IPS DF 4.7 (cell line): ENCODE measurements at regions not wholly inside any gene's neighbourhood (a gene's known extent, or its start where the extent isn't known, plus 50 kb on each side); places are given as distances from the start of the nearest gene placed in this dataset.

ENCODE experiments used
- DNase-seq: peaks from one replicate; pipeline ENCODE4 v3.0.0-alpha.2; 2013; ENCODE audit warnings: low spot score; ENCODE audit errors: extremely low read depth

DNA sequence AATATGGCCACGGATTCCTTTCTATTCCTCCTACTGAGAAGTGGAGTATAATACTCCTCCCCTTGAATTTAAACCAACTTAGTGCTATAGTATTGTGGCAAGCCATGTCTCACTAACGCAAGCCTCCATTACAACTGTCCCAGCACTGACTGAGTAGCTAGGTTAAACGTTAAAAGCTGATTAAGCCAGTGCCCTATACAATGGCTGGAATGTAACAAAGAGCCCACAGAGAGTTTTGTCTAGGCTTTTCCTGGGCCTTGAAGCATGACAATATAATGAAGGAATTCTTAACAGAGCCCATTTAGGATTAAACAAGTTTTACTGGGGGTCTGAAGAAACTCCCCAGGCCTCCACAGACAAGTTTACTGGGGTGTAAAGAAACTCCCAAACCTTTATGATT, 254.5 kb upstream of the DACH1 start:
- DNase-seq, result no peak

DNA sequence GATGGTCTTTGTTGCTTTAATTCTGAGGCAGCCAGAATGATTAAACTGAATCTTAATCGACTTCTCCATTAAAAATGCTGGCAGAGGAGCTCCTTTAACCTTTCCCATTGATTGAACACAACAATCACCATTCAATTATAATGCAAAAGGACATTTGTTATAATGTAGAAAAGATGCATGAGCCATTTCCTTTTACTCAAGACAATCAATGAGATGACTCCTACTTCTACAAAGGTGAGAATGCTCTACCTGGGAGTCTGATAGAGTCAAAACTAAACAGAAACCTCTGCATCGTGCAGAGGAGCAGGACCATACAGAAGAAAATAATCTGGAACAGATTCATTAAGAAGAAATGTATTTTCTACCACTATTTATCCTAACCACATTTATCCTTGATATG, 253.6 kb upstream of the DACH1 start:
- no peak for DNase-seq

- no peak for DNase-seq
Measured at GRCh38 chr13:72113931-72114330, 246.9 kb upstream of the DACH1 start.

GRCh38 chr13:72113076-72113475, 246.1 kb upstream of the DACH1 start:
- no peak for DNase-seq

DNA sequence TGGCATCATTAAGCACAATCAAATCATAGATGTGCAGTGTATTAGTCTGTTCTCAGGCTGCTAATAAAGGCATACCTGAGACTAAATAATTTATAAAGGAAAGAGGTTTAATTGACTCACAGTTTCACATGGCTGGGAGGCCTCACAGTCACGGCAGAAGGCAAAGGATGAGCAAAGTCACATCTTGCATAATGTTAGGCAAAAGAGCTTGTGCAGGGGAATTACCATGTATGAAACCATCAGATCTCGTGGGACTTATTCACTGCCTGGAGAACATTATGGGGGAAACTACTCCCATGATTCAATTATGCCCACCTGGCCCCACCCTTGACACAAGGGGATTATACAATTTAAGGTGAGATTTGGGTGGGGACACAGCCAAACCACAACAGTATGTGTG, 245.2 kb upstream of the DACH1 start:
- DNase-seq, result no peak

GRCh38 chr13:72109863-72110262, 242.9 kb upstream of the DACH1 start:
- DNase-seq, result no peak

DNA sequence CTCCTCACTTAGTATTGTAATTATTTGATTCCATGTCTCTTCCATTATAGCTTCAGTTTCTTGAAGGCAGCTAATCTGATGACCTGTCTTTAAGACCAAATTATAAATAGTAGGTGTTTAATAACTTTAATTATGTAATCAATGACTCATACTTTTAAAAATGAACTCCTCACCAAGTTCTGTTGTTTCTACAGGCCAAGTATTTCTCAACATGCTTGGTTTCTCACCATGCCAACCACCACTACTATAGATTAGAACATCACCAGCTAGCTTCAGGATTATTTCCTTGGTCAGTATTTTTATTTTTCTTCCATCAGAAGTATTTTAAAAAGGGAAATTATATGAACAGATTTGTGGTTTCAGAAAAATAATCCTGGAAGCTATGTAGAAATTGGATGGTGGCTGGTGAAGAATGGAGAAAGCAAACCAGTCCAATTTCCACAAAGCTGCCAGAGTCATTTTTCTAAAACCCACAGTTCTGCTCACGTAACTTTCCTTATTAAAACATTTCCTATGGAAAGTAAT, 237.7 kb upstream of the DACH1 start:
- DNase-seq, result no peak

DNA sequence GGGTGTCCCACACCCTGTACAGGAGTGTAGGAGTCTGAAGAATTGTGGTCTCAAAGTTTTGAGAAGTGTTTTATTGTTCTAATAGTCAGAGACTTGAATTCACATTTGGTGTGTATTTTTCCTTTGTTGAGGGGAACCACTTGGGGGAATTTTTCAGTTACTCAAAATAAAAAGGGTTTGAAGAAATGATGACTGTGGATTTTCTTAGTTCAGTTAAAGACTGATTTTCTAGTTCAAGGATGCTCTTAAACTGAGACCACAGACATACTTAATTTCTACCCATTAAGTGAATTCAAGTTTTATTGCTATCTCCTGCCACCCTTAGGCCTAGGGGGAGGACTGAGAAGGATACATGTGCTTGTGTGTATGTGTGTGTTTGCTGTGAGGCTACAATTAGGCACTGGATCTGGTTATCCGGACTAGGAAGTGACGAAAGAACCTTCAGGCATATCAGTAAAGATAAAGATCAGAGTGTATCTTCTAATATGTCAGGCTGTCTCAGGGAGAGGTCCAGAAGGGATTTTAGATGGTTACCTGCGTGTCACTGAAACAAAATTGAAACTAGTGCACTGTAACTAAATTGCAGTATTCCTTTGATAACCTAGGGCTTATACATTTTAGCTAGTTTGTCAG, 234.9 kb upstream of the DACH1 start:
- no peak for DNase-seq

DNA sequence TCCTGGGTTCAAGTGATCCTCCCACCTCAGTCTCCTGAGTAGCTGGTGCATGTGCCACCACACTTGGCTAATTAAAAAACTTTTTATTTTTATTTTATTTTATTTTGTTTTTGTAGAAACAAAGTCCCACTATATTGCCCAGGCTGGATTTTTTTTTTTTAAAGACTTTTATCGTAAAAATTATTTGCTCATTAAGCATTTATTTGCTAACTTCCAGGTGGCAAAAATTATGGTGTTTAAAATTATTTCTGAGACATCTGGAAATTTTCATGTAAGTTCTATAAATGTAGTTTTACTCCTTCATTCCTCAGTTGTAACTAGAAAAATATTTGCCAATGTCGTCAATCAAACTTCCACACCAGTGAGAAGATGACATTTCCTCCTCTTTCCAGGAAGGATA, 233.3 kb upstream of the DACH1 start:
- DNase-seq, result no peak

DNA sequence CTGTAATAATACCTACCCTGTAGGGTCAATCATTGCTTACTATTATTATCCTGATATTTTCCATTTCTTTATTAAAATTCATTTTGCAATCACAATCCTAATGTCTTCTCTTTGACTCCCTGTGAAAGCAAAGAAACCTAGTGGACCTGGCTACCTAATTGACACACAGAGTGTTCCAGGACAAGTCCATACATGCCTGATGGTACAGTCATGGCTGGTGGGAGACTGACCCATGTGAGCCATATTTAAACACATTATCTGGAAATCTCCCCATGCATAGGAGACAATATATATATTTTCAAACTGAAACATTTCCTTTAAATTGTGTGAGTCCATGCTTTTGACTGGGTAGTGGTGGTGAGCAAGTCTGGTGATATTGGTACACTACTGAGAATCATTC, 230.6 kb upstream of the DACH1 start:
- DNase-seq, result no peak

GRCh38 chr13:72093262-72093661, 226.3 kb upstream of the DACH1 start:
- DNase-seq, result no peak

DNA sequence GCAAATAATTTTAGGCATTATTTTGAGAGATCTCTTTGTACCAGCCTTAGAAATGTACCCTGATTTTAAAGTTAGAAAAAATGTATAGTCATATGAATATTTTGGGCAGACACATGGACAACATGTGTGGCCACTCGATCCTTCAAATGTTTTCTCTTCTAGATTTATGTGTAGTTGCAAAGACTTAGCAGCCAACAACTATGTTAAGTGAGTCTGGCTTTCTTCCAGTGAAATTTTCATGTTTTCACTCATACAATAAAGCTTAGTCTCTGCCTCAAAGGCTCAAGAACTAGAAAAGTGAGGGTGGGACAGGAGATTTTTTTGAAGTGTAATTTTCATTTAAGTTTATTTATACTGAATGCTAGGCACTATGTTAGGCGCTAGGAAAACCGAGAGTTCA, 207.7 kb upstream of the DACH1 start:
- no peak for DNase-seq

DNA sequence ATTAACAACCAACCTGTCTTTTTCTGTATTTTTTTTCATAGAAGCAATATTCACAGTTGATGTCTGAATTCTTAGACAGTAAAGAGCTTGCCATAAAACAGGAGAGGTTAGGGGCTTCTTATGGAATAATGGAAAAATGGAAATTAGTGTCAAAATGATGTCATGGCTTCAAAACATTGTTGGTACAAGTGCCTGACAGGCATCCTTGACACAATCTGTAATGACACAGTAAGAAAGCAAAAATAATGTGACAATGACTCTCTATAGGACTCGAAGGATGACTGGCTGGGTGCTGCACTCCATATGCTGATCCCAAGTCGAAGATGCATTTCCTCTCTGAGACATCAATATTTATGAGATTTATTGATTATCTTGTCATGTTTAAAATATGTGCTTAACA, 205.3 kb upstream of the DACH1 start:
- DNase-seq, result no peak

- DNase-seq, result no peak
Measured at GRCh38 chr13:72071713-72072112, 204.7 kb upstream of the DACH1 start.

DNA sequence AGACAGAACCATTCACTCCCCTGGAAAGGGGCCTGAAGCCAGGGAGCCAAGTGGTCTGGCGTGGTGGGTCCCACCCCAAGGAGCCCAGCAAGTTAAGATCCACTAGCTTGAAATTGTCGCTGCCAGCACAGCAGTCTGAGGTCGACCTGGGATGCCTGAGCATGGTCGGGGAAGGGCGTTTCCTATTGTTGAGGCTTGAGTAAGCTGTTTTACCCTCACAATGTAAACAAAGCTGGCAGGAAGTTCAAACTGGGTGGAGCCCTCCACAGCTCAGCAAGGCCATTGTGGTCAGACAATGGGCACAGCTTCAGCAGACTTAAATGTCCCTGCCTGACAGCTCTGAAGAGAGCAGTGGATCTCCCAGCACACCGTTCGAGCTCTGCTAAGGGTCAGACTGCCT, 195.6 kb upstream of the DACH1 start:
- peak; percentile 72 for DNase-seq

GRCh38 chr13:72061613-72062012, 194.6 kb upstream of the DACH1 start:
- no peak for DNase-seq

- no peak for DNase-seq
Measured at GRCh38 chr13:72050251-72050650, 183.2 kb upstream of the DACH1 start.

- DNase-seq, result no peak
Measured at GRCh38 chr13:72043366-72043765, 176.4 kb upstream of the DACH1 start.

GRCh38 chr13:72041165-72041564, 174.2 kb upstream of the DACH1 start:
- no peak for DNase-seq

DNA sequence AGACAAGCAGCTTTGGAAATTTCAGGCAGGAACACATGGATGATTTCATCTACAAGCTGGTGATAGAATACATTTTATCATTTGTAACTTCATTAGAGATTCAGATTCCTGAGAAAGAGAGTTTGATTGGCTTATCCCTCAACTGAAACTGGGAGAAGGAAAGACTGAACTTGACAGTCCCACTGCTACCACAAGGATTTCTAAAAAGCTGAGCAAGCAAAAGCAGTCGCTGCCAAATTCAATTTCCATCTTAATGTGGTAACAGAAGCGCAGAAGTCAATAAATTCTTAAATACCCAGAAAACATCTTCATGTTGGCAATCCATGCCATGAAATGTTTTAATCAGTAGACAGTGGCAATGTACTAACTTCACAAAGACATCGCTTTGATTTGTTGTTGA, 172.1 kb upstream of the DACH1 start:
- DNase-seq, result no peak

- no peak for DNase-seq
Measured at GRCh38 chr13:72029981-72030380, 163.0 kb upstream of the DACH1 start.

GRCh38 chr13:72025836-72026235, 158.8 kb upstream of the DACH1 start:
- no peak for DNase-seq

GRCh38 chr13:72023895-72024294, 156.9 kb upstream of the DACH1 start:
- DNase-seq, result no peak

DNA sequence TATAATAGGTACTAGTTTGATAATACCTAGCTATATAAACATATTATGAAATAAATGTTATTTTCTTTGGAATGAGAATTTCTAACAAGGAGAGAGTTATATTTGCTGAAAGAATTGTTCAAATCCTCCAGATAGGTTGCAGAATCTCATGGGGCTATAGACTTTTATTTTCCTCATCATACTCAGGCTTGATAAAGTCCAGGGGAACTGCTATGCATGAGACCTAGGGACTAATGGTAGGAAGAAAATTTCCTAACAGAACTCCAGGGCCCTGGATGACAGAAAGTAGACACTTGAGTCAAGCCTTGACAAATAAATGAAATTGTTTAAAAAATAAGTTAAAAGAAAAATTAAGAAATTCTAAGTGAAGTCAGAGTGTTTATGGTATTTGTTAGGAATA, 138.5 kb upstream of the DACH1 start:
- no peak for DNase-seq
